Astrocyte (in vitro differentiated cells and primary cell): ENCODE measurements at regions not wholly inside any gene's neighbourhood (a gene's known extent, or its start where the extent isn't known, plus 50 kb on each side); places are given as distances from the start of the nearest gene placed in this dataset.

Experiments
- CTCF ChIP-seq: IDR thresholded peaks from 2 replicates; pipeline ENCODE4 v1.5.1; 2011; ENCODE audit warnings: low read depth, mild to moderate bottlenecking, inconsistent platforms, low read length, moderate library complexity; ENCODE audit not compliant: insufficient read depth
- EZH2 ChIP-seq: IDR thresholded peaks from 2 replicates; pipeline ENCODE4 v1.6.1; 2012; ENCODE audit warnings: mild to moderate bottlenecking, low read length, inconsistent platforms; ENCODE audit not compliant: insufficient read depth

- TF ChIP-seq CTCF (no peak), EZH2 (no peak)
Measured at GRCh38 chr20:53800883-53801604, 207.4 kb upstream of the ZNF217 start.
